Renal cortex interstitium (tissue), 11 donors: ENCODE measurements at regions not wholly inside any gene's neighbourhood (a gene's known extent, or its start where the extent isn't known, plus 50 kb on each side); places are given as distances from the start of the nearest gene placed in this dataset.
"Not testable (repeated sequence)": the region's sequence is repeated elsewhere in the genome, so short reads cannot be mapped to it uniquely, and the experiment has no call there.

Source experiments
- DNase-seq, 11 donors: peaks; one replicate each; pipeline ENCODE4 v3.0.0-alpha.2; 2013; ENCODE audit warnings: low read depth in 9 of 11, low spot score in 4 of 11; ENCODE audit errors: extremely low read depth in 1 of 11

GRCh38 chr4:151459375-151459774, 50.4 kb downstream of the FHIP1A start:
- no peak for DNase-seq

- no peak for DNase-seq
Observed at GRCh38 chr4:151460434-151460833, 51.5 kb downstream of the FHIP1A start.

- DNase-seq: no peak
Observed at GRCh38 chr4:151462554-151462953, 53.6 kb downstream of the FHIP1A start.

GRCh38 chr4:151468715-151469696, 60.0 kb downstream of the FHIP1A start:
- no peak for DNase-seq

- DNase-seq: no peak
Observed at GRCh38 chr4:151469970-151470369, 61.0 kb downstream of the FHIP1A start.

- no peak for DNase-seq
Observed at GRCh38 chr4:151471728-151472127, 62.8 kb downstream of the FHIP1A start.

- no peak for DNase-seq
Observed at GRCh38 chr4:151472297-151472696, 63.3 kb downstream of the FHIP1A start.

GRCh38 chr4:151472711-151473110, 63.7 kb downstream of the FHIP1A start:
- DNase-seq: no peak

- no peak for DNase-seq
Observed at GRCh38 chr4:151473521-151474097, 64.6 kb downstream of the FHIP1A start.

- DNase-seq: no peak
Observed at GRCh38 chr4:151475035-151475714, 66.2 kb downstream of the FHIP1A start.

GRCh38 chr4:151481813-151482212, 72.8 kb downstream of the FHIP1A start:
- no peak for DNase-seq

GRCh38 chr4:151484396-151485102, 75.6 kb downstream of the FHIP1A start:
- no peak for DNase-seq

GRCh38 chr4:151485541-151486131, 76.7 kb downstream of the FHIP1A start:
- DNase-seq: no peak

- DNase-seq: no peak
Observed at GRCh38 chr4:151486168-151486567, 77.2 kb downstream of the FHIP1A start.

GRCh38 chr4:151488968-151489367, 80.0 kb downstream of the FHIP1A start:
- no peak for DNase-seq

GRCh38 chr4:151489462-151490203, 80.7 kb downstream of the FHIP1A start:
- DNase-seq: no peak

GRCh38 chr4:151495612-151496011, 86.6 kb downstream of the FHIP1A start:
- DNase-seq: not testable (repeated sequence)

GRCh38 chr4:151511548-151511947, 102.6 kb downstream of the FHIP1A start:
- not testable (repeated sequence) for DNase-seq
